PFSK-1 (cell line): ENCODE measurements at regions not wholly inside any gene's neighbourhood (a gene's known extent, or its start where the extent isn't known, plus 50 kb on each side); places are given as distances from the start of the nearest gene placed in this dataset.

ENCODE experiments used
- FOXP2 ChIP-seq: optimal IDR thresholded peaks from 2 replicates; pipeline ENCODE3; 2011; ENCODE audit warnings: borderline replicate concordance, control low read depth, inconsistent platforms; ENCODE audit not compliant: insufficient read depth; ENCODE audit errors: extremely low read length, extremely low read depth
- POLR2AphosphoS5 ChIP-seq: IDR thresholded peaks from 2 replicates; pipeline ENCODE4 v1.6.1; 2012; ENCODE audit warnings: low read depth, mild to moderate bottlenecking, control low read depth, low read length, moderate library complexity
- REST ChIP-seq, 2 experiments: IDR thresholded peaks; 2 replicates each; pipeline versions ENCODE4 v1.6.1 to v1.8.0; 2011 to 2012; ENCODE audit warnings: low read depth in 2 of 2, low read length in 2 of 2, control low read depth in 1 of 2, inconsistent platforms in 1 of 2, mild to moderate bottlenecking in 1 of 2, moderate library complexity in 1 of 2; ENCODE audit not compliant: insufficient read depth in 1 of 2
- SIN3A ChIP-seq: IDR thresholded peaks from 2 replicates; pipeline ENCODE4 v1.6.1; 2012; ENCODE audit warnings: mild to moderate bottlenecking, low read length, moderate library complexity, borderline replicate concordance; ENCODE audit not compliant: insufficient read depth

- TF ChIP-seq REST (IDR thresholded peaks at IDR 0.05; ENCODE audit: insufficient read depth in 1 of 2, low read depth in 2 of 2, low read length in 2 of 2) (no peak), POLR2AphosphoS5 (no peak), FOXP2 (no peak), SIN3A (no peak)
These were observed 59.1 kb upstream of the USP9X start for GRCh38 chrX:41025926-41026701.
